SK-N-SH (cell line): ENCODE measurements at regions not wholly inside any gene's neighbourhood (a gene's known extent, or its start where the extent isn't known, plus 50 kb on each side); places are given as distances from the start of the nearest gene placed in this dataset.

Experiments used
- CTCF ChIA-PET: fragments of 300-600, 350-600 bp; formaldehyde crosslinking; extraction: SDS; loops from one replicate; lab custom pipeline; 2021; lab: Yijun Ruan, JAX
- POLR2A ChIA-PET: fragments of 350-600 bp; sonication (Branson Sonifier 250); formaldehyde crosslinking; extraction: SDS; loops from one replicate; lab custom pipeline; 2020; ENCODE audit warnings: antibody characterized with exemption, inconsistent platforms; lab: Yijun Ruan, JAX
- DNase-seq: peaks from one replicate; pipeline ENCODE4 v3.0.0; 2012
- H2AFZ ChIP-seq: fragments of 200-600 bp; sonication (generic); 2 replicates; pipeline ENCODE4 v1.8.1; 2016; ENCODE audit warnings: antibody characterized with exemption, mild to moderate bottlenecking, low read depth
- H3F3A ChIP-seq: fragments of 200-600 bp; sonication (generic); replicated peaks from 2 replicates; pipeline ENCODE3; 2016; ENCODE audit warnings: antibody characterized with exemption, mild to moderate bottlenecking; ENCODE audit not compliant: insufficient read depth
- H3K27ac ChIP-seq, 2 experiments: fragments of 200-500 bp in 1 of 2; fragments of 200-600 bp in 1 of 2; sonication (Bioruptor generic) in 1 of 2; sonication (generic), shearing (Covaris generic) in 1 of 2; 2 replicates each; pipeline versions ENCODE4 v1.5.1 to v1.6.1; 2014 to 2016; ENCODE audit warnings: low read depth in 2 of 2, inconsistent platforms in 1 of 2, low read length in 1 of 2, mild to moderate bottlenecking in 1 of 2, mixed read lengths in 1 of 2
- H3K27me3 ChIP-seq: fragments of 200-600 bp; sonication (generic), shearing (Covaris generic); 2 replicates; pipeline ENCODE4 v1.6.1; 2016; ENCODE audit warnings: mixed run types; ENCODE audit not compliant: insufficient read depth
- H3K36me3 ChIP-seq, 2 experiments: fragments of 200-500 bp in 1 of 2; fragments of 200-600 bp in 1 of 2; sonication (Bioruptor generic) in 1 of 2; sonication (generic) in 1 of 2; replicated peaks in 1 of 2; 2 replicates each; pipeline versions ENCODE3 to v1.5.1; 2014 to 2016; ENCODE audit warnings: low read length in 1 of 2, mild to moderate bottlenecking in 1 of 2; ENCODE audit not compliant: insufficient read depth in 2 of 2, control insufficient read depth in 1 of 2
- H3K4me1 ChIP-seq, 2 experiments: fragments of 200-500 bp in 1 of 2; fragments of 200-600 bp in 1 of 2; sonication (Bioruptor generic) in 1 of 2; sonication (generic), shearing (Covaris generic) in 1 of 2; 2 replicates each; pipeline versions ENCODE4 v1.5.1 to v1.6.1; 2014 to 2016; ENCODE audit warnings: low read depth in 1 of 2, low read length in 1 of 2, mixed run types in 1 of 2; ENCODE audit not compliant: insufficient read depth in 2 of 2, control insufficient read depth in 1 of 2
- H3K4me2 ChIP-seq: fragments of 200-600 bp; sonication (generic), shearing (Covaris generic); 2 replicates; pipeline ENCODE4 v1.6.1; 2017; ENCODE audit warnings: mixed run types
- H3K4me3 ChIP-seq, 2 experiments: fragments of 200-500 bp in 1 of 2; fragments of 200-600 bp in 1 of 2; sonication (Bioruptor generic) in 1 of 2; sonication (generic), shearing (Covaris generic) in 1 of 2; 2 replicates each; pipeline versions ENCODE4 v1.5.1 to v1.8.1; 2014 to 2016; ENCODE audit warnings: low read depth in 2 of 2, inconsistent platforms in 1 of 2, low read length in 1 of 2, mild to moderate bottlenecking in 1 of 2, mixed read lengths in 1 of 2, moderate library complexity in 1 of 2
- H3K79me2 ChIP-seq: fragments of 200-600 bp; sonication (generic); 2 replicates; pipeline ENCODE4 v1.8.1; 2017; ENCODE audit warnings: mild to moderate bottlenecking; ENCODE audit not compliant: insufficient read depth
- H3K9ac ChIP-seq: fragments of 200-600 bp; sonication (generic); 2 replicates; pipeline ENCODE4 v1.6.1; 2017; ENCODE audit warnings: mixed run types
- H3K9me2 ChIP-seq: fragments of 200-600 bp; sonication (generic); 2 replicates; pipeline ENCODE4 v1.6.1; 2017; ENCODE audit warnings: mixed run types
- H3K9me3 ChIP-seq: fragments of 200-600 bp; sonication (generic); 2 replicates; pipeline ENCODE4 v1.6.1; 2017; ENCODE audit warnings: mixed run types, mild to moderate bottlenecking, moderate library complexity
- H4K20me1 ChIP-seq: fragments of 200-600 bp; sonication (generic); 2 replicates; pipeline ENCODE4 v1.6.1; 2017; ENCODE audit warnings: mild to moderate bottlenecking, mixed run types; ENCODE audit not compliant: insufficient read depth
- CHD2 ChIP-seq: fragments of 150-350 bp; IDR thresholded peaks from 2 replicates; pipeline ENCODE4 v1.6.1; 2018; ENCODE audit warnings: low read length; ENCODE audit not compliant: partially characterized antibody
- FOSL2 ChIP-seq: IDR thresholded peaks from 2 replicates; pipeline ENCODE4 v1.4.0; 2012; ENCODE audit warnings: low read depth, mild to moderate bottlenecking, moderate library complexity, borderline replicate concordance
- FOXJ3 ChIP-seq: sonication (generic); formaldehyde crosslinking; IDR thresholded peaks from 2 replicates; pipeline ENCODE4 v1.5.1; 2020; ENCODE audit warnings: mild to moderate bottlenecking, missing genetic modification reagents
- FOXM1 ChIP-seq: IDR thresholded peaks from 2 replicates; pipeline ENCODE4 v1.4.0; 2012; ENCODE audit warnings: low read depth, mild to moderate bottlenecking
- GABPA ChIP-seq: IDR thresholded peaks from 2 replicates; pipeline ENCODE4 v1.4.0; 2012; ENCODE audit warnings: low read depth, mild to moderate bottlenecking
- MEF2A ChIP-seq: IDR thresholded peaks from 2 replicates; pipeline ENCODE4 v1.4.0; 2012; ENCODE audit warnings: low read depth, borderline replicate concordance
- NFIC ChIP-seq: IDR thresholded peaks from 2 replicates; pipeline ENCODE4 v1.4.0; 2012; ENCODE audit warnings: borderline replicate concordance
- NRF1 ChIP-seq: IDR thresholded peaks from 2 replicates; pipeline ENCODE4 v1.6.1; 2012; ENCODE audit warnings: low read depth, mild to moderate bottlenecking, low read length
- POLR2AphosphoS5 ChIP-seq: IDR thresholded peaks from 2 replicates; pipeline ENCODE4 v1.6.1; 2012; ENCODE audit warnings: low read depth, low read length
- RAD21 ChIP-seq: IDR thresholded peaks from 2 replicates; pipeline ENCODE4 v1.6.1; 2012; ENCODE audit warnings: mild to moderate bottlenecking, low read length
- RCOR1 ChIP-seq: fragments of 150-350 bp; IDR thresholded peaks from 2 replicates; pipeline ENCODE4 v1.6.1; 2017; ENCODE audit warnings: antibody characterized with exemption, low read length
- RXRA ChIP-seq: IDR thresholded peaks from 2 replicates; pipeline ENCODE4 v1.4.0; 2012; ENCODE audit warnings: low read depth, mild to moderate bottlenecking, borderline replicate concordance
- SMC3 ChIP-seq: IDR thresholded peaks from 2 replicates; pipeline ENCODE4 v1.6.1; 2012; ENCODE audit warnings: low read depth, low read length, improper control_type of control experiment
- TAF1 ChIP-seq: IDR thresholded peaks from 2 replicates; pipeline ENCODE4 v1.6.1; 2012; ENCODE audit warnings: low read depth, mild to moderate bottlenecking, low read length, moderate library complexity, borderline replicate concordance
- TCF12 ChIP-seq: IDR thresholded peaks from 2 replicates; pipeline ENCODE4 v1.4.0; 2012
- USF1 ChIP-seq: IDR thresholded peaks from 2 replicates; pipeline ENCODE4 v1.4.0; 2012; ENCODE audit warnings: low read depth, borderline replicate concordance
- USF2 ChIP-seq: fragments of 150-350 bp; IDR thresholded peaks from 2 replicates; pipeline ENCODE4 v1.6.1; 2017; ENCODE audit warnings: antibody characterized with exemption, low read length, low read depth, borderline replicate concordance
- YY1 ChIP-seq: IDR thresholded peaks from 2 replicates; pipeline ENCODE4 v1.4.0; 2012; ENCODE audit warnings: low read depth, mild to moderate bottlenecking
- WGBS: methylation state at CpG from one replicate; pipeline ENCODE4 v1.1.6; 2017; ENCODE audit warnings: low lambda C conversion rate; 5-methylcytosine and 5-hydroxymethylcytosine counted together
- TF ChIP-seq, protein P1 (sequence below): IDR thresholded peaks from 2 replicates; pipeline ENCODE4 v1.4.0; 2012; ENCODE audit warnings: low read depth, borderline replicate concordance
- TF ChIP-seq, protein P2 (sequence below): IDR thresholded peaks from 2 replicates; pipeline ENCODE4 v1.4.0; 2012; ENCODE audit warnings: low read depth
- TF ChIP-seq, protein P3 (sequence below): fragments of 150-350 bp; IDR thresholded peaks from 2 replicates; pipeline ENCODE4 v1.6.1; 2016; ENCODE audit warnings: mild to moderate bottlenecking, low read depth, low read length

- H3K27ac ChIP-seq, result no peak overlapping the region
- H3K4me3 ChIP-seq, result no peak overlapping the region
- H3F3A ChIP-seq, result peaks cover 4% of the 10 kb centered on the region
- no peak for DNase-seq
- no peak overlapping the region for H3K9ac ChIP-seq
- H3K9me2 ChIP-seq, result no peaks in the 10 kb centered on the region
- no peaks in the 10 kb centered on the region for H3K79me2 ChIP-seq
- WGBS, result 82% methylated on average over 1 of the region's 1 CpG
- no peaks in the 10 kb centered on the region for H3K9me3 ChIP-seq
- CTCF ChIA-PET, result no interaction called here
- peaks cover 0 to 3% of the 10 kb centered on the region in 2 experiments; a peak in 1 of 4 replicates for H3K4me1 ChIP-seq
- POLR2A ChIA-PET, result no interaction called here
- no peaks in the 10 kb centered on the region for H3K27me3 ChIP-seq
- no peaks in the 10 kb centered on the region for H3K36me3 ChIP-seq
- TF ChIP-seq FOXJ3 (CRISPR knock-in tag) (no peak), RXRA (no peak), RCOR1 (no peak), NRF1 (no peak), TAF1 (no peak), CHD2 (no peak), FOXM1 (no peak), USF2 (no peak), RAD21 (no peak)
- no peak overlapping the region for H2AFZ ChIP-seq
- no peaks in the 10 kb centered on the region for H4K20me1 ChIP-seq
- no peak overlapping the region for H3K4me2 ChIP-seq
Measured at GRCh38 chr12:87807086-87807485, 222.1 kb downstream of the C12orf50 start.

DNA sequence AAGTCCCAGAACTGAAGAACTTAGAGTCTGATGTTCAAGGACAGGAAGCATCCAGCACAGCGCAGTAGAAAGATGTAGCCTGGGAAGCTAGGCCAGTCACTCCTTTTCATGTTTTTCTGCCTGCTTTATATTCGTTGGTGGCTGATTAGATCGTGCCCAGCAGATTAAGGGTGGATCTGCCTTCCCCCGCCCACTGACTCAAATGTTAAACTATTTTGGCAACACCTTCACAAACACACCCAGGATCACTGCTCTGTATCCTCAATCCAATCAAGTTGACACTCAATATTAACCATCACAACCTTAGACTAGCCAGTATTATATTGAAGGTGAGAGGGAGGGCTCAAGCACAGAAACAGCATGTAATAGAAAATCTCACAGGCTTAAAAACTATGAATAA is 222.9 kb downstream of the C12orf50 start:
- H3K27me3 ChIP-seq, result no peaks in the 10 kb centered on the region
- H3K36me3 ChIP-seq, result no peaks in the 10 kb centered on the region
- H3K9me3 ChIP-seq, result no peaks in the 10 kb centered on the region
- TF ChIP-seq MEF2A, result no peak
- no peak for TF ChIP-seq NFIC
- TF ChIP-seq, protein P1, sequence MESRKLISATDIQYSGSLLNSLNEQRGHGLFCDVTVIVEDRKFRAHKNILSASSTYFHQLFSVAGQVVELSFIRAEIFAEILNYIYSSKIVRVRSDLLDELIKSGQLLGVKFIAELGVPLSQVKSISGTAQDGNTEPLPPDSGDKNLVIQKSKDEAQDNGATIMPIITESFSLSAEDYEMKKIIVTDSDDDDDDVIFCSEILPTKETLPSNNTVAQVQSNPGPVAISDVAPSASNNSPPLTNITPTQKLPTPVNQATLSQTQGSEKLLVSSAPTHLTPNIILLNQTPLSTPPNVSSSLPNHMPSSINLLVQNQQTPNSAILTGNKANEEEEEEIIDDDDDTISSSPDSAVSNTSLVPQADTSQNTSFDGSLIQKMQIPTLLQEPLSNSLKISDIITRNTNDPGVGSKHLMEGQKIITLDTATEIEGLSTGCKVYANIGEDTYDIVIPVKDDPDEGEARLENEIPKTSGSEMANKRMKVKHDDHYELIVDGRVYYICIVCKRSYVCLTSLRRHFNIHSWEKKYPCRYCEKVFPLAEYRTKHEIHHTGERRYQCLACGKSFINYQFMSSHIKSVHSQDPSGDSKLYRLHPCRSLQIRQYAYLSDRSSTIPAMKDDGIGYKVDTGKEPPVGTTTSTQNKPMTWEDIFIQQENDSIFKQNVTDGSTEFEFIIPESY, result no peak
- no peak for TF ChIP-seq USF1
- no peak for TF ChIP-seq RAD21
- TF ChIP-seq NRF1, result no peak
- TF ChIP-seq POLR2AphosphoS5, result no peak
- TF ChIP-seq, protein P2, sequence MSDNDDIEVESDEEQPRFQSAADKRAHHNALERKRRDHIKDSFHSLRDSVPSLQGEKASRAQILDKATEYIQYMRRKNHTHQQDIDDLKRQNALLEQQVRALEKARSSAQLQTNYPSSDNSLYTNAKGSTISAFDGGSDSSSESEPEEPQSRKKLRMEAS, result no peak
- TF ChIP-seq FOSL2, result no peak
- TF ChIP-seq, protein P3, sequence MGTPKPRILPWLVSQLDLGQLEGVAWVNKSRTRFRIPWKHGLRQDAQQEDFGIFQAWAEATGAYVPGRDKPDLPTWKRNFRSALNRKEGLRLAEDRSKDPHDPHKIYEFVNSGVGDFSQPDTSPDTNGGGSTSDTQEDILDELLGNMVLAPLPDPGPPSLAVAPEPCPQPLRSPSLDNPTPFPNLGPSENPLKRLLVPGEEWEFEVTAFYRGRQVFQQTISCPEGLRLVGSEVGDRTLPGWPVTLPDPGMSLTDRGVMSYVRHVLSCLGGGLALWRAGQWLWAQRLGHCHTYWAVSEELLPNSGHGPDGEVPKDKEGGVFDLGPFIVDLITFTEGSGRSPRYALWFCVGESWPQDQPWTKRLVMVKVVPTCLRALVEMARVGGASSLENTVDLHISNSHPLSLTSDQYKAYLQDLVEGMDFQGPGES, result no peak
- TF ChIP-seq CHD2, result no peak
- no peak for TF ChIP-seq TAF1
- TF ChIP-seq TCF12, result no peak
- TF ChIP-seq GABPA, result no peak
- TF ChIP-seq USF2, result no peak
- no peak for TF ChIP-seq RXRA
- TF ChIP-seq SMC3, result no peak
- TF ChIP-seq YY1, result no peak
- H4K20me1 ChIP-seq, result no peaks in the 10 kb centered on the region
- H3K4me3 ChIP-seq, result no peak overlapping the region
- H3K9me2 ChIP-seq, result no peaks in the 10 kb centered on the region
- no peak for DNase-seq
- peaks cover 0 to 5% of the 10 kb centered on the region in 2 experiments; a peak in 2 of 4 replicates for H3K4me1 ChIP-seq
- ChIA-PET CTCF (interaction anchor here (0.6 kb wide), 1 partner anchor 1334 kb away, joined by 3 read pairs; no protein-coding TSS in a partner anchor), POLR2A (no interaction called here)
- H3K79me2 ChIP-seq, result no peaks in the 10 kb centered on the region
- no peak overlapping the region for H3K4me2 ChIP-seq
- H3F3A ChIP-seq, result peaks cover 11% of the 10 kb centered on the region
- no peak overlapping the region for H3K9ac ChIP-seq
- H3K27ac ChIP-seq, result no peak overlapping the region
- no peak overlapping the region; the same call in 1 of the 2 replicates for H2AFZ ChIP-seq
- WGBS, result 87% methylated on average over 4 of the region's 4 CpGs
